UCSD-AML1 (cell line): ENCODE measurements at regions not wholly inside any gene's neighbourhood (a gene's known extent, or its start where the extent isn't known, plus 50 kb on each side); places are given as distances from the start of the nearest gene placed in this dataset.

Experiments used
- DNase-seq: peaks from one replicate; lab custom pipeline; 2025; ENCODE audit not compliant: unreplicated experiment; lab: John Stamatoyannopoulos, UW

DNA sequence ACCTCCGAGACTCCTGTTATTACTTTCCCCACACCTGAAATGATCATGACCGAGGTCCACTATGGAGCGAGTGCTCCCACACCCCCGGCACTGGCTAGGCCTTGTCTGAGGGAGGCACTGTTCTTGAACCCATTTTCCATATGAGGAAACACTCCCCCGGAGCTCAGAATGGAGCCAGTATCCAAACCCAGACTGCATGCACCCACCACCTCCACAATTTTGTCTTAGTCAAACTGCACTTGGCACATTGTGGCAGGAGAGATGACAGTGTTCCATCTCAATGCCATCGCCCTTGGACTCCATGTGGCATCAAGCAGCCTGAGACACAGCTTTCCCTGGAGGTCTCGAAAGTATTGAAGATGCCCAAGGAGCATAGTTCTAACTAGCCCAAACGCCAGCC is 154.1 kb downstream of the NUP210 start:
- no peak for DNase-seq

DNA sequence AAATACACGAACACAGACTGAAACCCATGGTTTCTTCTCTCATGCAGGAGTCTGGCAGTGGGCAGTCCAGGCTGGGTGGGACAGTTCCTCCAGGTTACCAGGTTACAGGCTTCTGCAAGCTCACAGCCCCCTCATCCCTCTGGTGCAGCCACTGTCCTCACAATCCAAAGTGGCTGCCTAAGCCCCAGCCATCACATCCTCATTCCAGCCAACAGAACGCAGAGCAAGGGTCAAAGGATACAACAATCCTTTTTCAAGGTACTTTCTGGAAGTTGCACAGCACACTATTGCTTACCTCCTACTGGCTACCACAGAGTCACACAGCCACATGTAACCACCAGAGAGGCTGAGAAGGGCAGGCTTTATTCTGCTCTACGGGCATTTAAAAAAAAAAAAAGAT is 154.6 kb downstream of the NUP210 start:
- no peak for DNase-seq

DNA sequence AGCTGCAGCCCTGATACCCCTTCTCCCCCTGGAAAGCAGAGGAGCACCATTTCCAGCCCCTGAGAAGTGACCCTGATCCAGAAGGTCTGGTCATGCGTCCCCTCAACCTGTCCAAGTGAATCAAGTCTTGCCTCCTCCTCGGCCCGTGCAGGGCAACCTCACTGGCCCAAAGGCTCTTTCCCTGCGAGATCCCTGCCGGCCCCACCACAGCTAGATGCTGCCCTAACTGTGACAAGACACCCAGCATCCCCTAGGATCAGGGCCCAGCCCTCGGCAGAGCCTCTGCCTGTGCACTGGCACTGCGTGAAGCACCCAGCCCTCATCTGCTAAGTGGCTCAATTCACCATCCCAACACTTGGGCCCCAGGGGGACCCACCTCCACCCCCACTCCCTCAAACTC is 155.1 kb downstream of the NUP210 start:
- DNase-seq: no peak

DNA sequence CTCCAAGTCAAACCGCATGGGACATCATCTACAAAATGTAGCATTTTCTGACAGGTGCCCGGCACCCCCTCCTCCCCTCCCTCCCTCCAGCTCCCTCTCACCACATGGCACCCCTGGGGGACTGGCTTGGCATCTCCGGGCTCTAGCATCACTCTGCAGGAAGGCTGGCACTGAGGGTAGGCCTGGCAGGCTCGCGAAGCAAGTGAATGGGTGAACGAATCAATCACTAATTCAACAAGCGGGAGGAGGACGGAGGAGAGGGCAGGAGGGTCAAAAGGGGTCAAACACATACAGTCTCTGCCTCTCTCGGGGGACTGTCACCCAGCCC is 155.7 kb downstream of the NUP210 start:
- DNase-seq: no peak

DNA sequence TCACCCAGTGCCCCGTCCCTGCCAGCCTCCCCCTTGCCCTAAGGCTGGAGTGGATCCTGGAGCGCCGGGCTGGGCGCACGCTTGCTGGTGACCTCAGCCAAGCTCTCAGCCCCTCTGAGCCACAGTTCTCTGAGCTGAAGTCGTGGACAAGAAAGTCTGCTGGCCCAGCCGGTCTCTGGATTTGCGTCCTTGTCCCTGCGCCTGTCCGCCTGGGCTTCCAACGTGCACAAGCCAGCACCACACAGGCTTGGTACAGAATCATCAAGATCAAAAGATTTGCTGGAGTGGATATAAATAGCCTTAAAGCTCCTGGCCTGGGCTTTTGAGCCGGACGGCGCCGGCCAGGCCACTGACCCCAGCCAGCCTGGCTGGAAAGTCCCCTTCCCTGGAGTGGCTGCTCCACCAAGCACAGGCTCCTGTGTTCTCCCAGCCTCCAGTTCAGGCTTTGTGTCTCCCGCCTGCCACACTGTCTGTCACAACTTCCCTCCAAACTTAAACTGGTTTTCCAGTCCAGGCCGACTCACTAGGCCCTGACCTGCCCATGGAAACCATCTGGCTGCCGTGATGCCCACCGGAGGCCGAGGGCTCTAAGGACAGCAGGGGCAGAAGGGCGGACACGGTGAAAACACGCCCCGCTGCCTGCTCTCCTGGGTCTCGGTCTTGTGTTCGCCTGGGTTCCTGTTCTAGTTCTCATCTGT is 156.2 kb downstream of the NUP210 start:
- no peak for DNase-seq

DNA sequence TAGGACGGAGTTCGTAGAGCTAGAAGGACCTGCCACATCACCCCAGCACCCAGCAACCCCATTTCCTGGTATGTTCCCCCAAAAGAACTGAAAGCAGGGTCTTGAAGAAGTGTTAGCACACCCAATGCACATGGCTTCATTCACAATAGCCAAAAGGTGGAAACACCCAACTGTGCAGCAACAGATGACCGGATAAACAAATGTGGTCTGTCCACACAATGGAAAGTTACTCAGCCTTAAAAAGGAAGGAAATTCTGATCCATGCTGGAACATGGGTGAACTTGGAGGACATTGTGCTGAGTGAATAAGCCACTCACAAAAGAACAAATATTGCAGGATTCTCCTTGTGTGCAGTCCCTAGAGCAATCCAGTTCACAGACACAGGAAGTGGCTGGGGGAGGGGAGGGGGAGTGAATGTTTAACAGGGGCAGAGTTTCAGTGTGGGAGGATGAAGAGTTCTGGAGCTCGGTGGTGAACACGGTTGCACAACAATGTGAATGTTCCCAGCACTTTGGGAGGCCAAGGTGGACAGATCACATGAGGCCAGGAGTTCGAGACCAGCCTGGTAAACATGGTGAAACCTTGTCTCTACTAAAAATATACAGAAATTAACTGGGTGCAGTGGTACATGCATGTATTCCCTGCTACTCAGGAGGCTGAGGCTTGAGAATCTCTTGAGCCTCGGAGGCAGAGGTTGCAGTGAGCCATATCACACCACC is 157.5 kb downstream of the NUP210 start:
- DNase-seq: peak; percentile 52

DNA sequence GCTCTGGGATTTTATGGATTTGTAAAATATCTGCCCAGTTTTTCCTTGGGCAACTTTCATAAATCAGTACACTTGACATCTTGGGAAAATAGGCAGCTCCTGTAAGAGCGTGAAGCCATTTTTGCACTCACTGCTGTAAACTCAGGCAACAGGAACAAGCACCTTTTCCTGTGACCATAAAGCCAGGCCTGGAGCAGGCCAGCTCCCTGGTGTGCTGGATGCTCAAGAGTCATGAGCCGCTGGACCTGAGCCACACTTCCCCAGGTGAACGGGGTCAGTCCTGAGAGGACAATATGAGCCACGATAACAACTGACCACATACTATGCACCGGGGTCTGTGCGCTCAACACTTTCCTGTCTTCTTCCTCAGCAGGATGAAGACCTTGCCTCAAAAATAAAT is 158.2 kb downstream of the NUP210 start:
- DNase-seq: no peak

DNA sequence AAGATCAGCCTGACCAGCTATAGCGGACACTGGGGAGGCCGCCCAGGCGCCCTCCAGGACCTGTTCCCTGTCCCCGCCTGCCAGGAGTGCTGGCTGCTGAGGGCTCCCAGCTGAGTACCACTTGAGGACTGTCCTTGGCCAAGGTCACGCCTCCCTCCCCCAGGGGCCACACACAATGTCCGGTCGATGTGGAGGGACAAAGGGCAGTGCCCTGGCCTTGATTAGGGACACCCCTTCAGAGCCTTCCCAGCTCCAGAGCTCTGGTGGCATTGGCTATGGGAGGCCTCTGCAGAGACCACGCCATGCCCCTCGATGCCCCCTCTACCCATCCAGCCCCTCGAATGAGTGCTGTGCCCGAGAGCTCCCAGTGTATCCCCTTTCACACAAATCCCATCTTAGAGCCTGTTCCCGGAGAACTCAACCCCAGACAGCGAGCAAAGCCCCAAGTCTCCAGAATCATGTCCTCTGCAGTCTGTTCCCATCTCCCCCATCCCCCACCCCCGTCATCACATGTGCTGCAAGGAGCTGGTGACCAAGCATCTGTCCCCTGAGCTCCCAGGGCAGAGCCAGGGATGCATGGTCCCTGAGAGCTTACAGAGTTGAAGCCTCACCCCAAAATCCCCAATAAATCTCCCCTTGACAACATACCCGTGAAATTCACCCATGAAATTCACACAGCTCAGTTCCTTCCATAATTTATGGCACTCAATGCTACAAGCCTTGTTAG is 158.9 kb downstream of the NUP210 start:
- no peak for DNase-seq

DNA sequence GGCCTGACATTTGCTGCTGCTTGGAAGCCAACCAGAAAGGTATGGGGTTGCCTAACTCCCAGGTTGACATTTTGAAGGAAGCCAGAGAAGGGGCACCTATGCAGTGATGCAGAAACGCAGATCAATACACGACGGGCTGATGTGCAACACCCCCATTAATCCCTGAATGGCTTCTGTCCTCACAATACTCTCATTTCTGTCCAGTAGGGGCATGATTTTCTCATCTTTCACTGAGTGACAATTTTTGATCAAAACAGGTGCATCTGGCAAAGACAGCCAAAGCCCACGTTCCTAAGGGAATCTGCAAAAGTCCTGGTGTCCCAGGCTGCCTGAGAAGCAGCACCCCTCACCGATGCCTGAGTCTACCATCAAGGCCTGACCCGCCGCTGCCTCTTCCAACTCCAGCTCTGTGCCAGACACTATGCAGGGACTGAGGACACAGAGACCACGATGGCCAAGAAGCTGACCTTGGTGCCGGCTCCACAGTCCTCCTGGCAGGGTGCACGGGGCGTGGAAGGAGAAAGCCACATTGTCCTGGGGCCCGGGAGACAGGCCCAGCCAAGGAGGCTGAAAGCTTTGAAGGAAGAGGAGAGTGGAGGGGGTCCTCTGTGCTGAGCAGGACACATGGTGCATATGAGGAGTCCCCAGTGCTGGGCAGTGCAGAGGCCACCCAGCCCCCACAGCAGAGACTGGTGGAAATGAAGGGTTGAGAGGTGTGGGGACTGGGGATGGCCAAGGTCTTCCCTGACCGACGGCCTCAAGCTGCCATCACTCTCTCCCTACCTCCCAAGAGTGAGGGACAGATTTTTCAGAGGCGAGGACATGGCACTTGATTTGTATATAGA is 159.6 kb downstream of the NUP210 start:
- no peak for DNase-seq

DNA sequence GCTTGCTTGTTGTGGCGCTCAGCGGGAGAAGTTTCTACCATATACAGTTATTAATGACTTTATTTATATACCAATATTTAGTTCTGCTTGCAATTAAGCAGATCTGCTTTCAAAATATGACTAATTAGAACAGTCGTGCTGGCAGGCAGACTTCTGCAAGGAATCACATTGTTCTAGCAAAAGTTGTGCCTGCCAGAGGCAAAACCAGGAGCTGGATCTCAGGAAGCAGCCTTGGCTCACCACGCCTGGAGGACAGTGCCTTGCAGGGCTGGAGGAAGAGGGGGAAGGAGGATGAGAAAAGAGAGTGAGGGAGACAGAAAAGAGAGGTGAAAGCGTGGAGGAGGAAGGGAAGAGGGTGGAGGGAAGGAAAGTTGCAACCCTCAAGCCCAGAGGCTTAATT is 160.3 kb downstream of the NUP210 start:
- no peak for DNase-seq

DNA sequence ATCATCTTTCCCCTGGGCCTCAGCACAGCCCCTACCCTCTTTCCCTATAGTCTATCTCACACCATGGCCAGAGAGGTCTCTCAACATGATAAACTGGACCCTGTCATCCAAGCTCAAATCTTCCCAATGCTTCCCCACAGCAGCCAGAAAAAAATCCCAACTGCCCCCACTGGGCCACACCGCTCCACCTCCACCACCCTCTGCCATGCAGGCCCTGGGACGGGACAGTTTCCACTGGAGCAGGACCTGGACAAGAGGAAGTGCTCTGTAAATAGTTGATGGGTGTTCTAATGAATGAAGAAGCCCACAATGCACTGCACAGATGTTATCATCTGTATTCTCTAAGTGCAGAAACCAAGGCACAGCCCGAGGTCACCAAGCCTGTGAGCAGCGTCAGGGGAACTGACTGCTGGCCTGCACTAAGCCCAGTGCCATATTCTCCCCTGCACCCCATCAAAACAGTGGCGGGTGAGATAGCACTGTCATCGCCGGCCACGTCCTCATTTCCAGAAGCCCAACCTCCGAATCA is 161.1 kb downstream of the NUP210 start:
- DNase-seq: no peak

DNA sequence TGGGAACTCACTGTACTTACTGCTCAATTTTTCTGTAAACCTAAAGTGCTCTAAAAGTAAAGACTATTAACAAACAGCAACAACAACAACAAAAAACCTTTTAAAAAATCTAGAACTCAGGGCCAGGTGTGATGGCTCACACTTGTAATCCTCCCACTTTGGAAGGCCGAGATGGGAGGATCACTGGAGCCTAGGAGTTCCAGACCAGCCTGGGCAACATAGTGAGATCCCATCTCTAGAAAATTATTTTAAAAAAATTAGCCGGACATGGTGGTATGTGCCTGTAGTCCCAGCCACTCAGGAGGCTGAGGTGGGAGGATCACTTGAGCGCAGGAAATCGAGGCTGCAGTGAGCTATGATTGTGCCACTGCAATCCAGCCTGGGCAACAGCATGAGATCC is 161.8 kb downstream of the NUP210 start:
- DNase-seq: no peak

DNA sequence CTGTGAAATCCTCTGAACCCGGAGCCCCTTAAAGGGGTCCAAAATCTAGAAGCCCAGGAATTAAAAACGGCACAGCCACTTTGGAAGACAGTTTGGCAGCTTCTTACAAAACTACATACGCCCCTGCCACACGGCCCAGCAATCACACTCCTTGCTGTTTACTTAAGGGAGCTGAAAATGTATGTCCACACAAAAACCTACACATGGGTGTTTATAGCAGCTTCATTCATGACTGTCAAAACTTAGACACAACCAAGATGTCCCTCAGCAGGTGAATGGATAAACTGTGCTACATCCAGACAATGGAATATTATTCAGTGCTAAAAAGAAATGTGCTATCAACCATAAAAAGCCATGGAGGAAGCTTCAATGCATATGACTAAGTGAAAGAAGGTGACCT is 162.5 kb downstream of the NUP210 start:
- DNase-seq: no peak

DNA sequence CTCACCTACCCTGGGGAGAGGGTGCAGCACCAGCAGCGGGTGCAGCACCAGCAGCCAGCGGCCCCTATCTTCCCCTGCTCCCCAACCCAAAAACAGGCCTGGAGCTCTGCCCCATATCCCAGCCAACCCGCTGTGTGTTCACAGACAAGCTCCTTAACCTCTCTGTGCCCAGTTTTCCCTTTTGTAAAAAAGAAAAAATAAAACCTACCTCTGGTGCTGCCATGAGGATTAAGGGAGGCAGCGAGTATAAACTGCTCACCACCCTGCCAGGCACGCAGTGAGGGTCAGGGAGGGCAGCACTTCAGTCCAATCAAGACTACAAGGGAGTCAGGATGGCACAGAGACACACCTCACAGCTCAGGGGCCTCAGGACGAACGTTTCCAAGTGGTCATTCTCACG is 163.3 kb downstream of the NUP210 start:
- no peak for DNase-seq

DNA sequence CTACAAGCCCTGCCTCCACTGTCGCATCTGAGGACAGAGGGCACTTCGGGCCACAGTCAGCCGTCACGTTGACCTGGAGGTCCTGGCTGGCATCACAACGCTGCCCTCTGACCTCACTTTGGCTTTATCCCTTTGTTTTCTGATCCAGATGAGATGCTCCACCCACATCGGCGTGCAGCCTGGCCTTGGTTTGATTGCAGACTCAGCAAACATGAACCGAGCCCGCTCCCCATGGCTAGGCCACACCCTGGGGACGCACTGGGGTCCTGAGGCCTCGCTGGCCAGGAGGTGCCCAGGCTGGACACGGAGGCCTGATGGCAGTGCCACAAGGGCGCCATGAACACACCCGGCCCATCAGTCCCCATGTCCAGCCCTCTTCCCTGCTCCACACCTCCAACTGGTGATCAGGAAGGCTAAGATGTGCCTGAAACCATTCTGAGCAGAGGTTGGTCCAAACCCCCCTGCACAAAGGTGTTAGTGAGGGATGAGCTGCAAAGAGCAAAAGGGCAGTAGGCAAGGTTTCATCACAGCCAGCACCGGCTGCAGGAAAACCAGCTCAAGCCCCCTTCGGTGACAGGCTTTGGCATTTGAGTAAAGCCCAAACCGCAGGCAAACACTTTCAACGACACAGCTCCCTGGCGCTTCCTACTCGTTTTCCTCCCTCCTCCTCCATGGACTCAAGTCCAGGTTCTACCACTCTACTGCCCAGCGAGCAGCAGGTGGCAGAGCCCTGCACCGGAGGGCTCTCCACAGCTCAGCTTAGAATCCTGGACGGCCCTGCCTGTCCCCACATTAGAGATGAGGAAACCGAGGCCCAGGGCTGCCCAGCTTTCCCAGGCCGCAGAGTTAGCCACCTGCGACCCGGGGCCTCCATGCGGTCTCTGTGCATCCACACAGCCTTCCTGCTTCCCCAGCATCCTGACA is 165.8 kb downstream of the NUP210 start:
- DNase-seq: no peak

DNA sequence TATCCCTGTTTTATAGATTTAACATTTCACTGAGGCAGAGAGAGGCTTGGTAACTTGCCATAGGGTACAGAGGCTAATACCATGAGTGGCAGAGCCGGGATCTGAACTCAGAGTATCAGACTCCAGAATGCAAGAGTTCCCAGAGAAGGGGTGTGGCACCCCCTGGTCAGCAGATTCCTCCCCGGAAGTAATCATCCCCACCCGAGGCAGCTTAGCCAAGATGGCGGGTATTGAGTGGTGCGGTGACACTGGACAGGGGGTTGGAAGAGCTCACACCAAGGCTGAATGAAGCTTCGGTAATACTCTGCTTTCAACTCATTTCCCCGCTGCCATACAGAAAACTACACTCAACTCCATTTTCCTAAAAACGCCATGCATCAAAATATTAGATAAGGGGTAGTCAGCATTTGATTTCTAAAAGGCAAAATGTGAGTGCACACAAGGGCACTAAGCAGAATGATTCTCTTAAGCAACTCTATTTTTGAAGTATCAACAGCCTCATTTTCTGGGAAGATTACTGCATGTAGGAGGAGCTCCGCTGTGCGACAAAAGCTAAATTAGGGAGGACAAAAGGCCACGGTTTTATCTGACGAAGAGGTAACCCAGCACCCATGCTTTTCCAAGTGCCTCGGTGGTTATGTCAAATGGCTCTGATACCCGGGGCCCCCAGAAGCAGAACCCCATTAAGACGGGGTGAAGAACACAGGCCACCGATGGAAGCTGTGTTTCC is 166.7 kb downstream of the NUP210 start:
- no peak for DNase-seq

DNA sequence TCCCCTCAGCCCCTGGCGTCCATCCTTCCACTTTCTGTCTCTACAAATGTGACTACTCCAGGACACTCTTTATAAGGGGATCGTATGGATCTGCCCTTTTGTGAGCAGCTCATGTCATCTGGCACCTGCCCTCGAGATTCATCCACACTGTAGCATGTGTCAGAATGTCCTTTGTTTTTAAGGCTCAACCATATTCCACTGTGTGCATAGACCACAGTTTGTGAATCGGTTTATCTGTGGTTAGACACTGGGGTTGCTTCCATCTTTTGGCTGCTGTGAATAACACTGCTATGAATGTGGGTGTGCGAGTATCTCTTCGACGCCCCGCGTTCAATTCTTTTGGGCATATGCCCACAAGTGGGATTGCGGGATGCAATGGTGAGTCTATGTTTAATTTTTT is 167.9 kb downstream of the NUP210 start:
- no peak for DNase-seq

DNA sequence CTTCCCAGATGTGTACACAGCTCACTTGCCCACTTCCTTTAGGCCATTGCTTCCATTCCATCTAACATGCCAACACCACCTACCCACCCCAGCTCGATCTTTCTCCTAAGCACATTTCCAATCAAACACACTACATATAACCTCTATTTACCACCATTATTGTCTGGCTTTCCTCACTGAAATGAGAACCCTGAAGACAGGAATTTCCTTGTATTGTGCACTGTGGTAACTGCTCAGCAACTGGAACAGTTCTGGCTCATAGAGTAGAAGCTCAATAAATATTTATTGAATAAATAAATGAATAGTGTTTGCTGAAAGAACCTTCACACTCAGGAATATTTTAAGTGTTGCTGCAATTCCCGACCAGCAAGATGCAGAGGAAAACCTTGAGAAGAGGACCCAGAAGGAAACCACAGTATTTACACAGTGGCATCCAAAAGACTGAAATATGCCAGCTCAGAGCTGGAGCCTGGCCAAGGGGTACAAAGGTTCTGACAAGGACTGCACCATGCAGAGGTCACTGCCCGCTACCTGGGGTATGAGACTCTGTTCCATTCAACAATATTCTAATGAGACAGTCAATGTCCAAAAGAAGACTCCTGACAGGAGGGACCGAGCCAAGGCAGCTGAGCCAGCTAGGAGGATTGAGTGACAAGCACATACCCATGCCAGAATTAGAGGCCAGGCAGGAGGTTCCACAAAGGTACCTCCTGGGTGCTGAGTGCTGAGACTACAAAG is 168.8 kb downstream of the NUP210 start:
- no peak for DNase-seq
